Kidney tubule cell (primary cell): ENCODE measurements at regions not wholly inside any gene's neighbourhood (a gene's known extent, or its start where the extent isn't known, plus 50 kb on each side); places are given as distances from the start of the nearest gene placed in this dataset.
"Not testable (repeated sequence)": the region's sequence is repeated elsewhere in the genome, so short reads cannot be mapped to it uniquely, and the experiment has no call there.

ENCODE experiments used
- DNase-seq: peaks from one replicate; pipeline ENCODE4 v3.0.0-alpha.2; 2018; ENCODE audit warnings: low spot score

DNA sequence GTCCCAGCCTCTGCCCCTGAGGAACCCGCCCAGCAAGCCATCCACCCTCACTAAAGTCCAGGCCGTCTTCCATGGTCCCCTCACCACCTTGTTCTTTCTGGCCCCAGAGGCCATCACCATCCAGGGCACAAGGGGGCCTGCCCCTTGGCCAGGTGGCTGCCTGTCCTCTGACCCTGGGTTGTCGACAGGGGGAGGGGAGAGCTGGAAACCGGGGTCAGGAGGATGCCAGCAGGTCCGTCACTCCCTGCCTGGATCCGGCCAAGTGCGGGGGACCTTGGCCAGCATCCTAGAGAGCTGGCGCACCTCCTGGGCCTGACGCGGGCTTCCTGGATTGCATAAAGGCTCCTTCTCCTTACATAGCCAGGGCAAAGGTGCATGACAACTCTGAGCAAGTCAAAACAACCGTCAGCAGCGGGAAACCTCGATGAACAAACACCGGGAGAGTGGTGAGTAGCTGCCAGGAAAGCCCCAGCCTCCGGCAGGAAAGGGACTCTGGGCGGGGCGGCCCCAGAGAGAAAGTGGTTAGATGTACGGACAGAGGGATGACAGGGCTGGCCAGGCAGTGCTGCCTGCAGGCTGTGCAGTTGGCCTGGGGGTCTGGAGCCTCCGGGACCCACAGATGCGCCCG is 4461.2 kb upstream of the TPTE start:
- not testable (repeated sequence) for DNase-seq

DNA sequence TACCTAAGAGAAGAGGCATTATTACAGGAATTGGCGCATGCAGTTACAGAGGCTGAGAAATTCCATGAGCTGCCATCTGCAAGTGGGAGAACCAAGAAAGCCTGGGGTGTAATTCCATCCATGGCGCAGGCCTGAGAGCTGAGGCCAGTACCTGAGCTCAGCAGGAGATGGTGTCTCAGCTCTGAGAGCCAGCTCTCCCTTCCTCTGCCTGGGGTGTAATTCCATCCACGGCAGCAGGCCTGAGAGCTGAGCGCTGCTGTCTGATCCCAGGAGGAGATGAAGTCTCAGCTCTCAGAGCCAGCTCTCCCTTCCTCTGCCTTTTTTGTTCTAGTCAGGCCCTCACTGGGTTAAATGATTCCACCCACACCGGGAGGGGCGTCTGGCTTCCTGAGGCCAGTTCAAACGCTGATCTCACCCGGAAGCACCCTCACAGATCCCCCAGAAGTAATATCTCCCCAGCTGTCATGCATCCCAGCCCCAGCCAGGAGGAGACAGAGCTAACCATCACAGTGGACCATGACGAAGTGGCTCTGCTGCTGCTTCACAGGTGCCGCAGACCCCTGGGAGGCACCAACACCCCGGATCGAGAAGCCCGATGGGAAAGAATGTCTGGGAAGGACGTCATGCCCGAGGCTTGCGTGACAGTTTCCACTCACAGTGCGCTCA is 4454.9 kb upstream of the TPTE start:
- not testable (repeated sequence) for DNase-seq

DNA sequence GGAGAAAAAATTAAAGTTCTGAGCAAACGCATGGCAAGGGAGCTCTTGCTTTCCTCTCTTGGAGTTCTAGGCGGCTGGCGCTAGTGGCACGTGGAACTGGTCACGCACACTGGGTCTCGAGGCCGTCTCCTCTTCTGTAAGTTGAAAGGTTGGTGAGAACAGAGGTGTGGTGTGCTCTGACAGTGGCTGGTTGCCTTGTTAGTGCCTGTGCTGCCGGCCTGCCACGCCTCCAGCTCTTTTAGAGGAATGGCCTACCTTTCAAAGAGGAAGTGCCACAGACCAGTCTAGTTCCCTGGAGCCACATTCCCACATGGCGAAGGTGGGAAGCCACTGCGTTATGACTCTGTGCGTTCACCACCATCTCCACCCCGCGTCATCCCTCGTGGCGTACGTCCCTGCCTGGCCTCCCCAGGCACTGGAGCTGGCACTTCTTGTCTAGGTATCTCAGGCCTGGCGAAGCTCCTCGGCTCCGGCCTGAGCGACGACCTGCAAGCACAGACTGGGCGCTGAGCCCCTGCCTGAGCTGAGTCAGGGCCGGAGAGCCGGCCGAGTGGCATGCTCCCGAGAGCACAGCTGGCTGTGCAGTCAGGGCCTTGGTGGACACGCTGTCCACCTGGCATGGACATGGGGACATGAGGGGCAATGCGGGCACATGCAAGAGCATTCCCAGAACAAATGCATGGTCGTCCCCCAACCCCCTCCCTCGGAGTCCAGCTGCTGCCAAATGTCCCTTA is 4453.1 kb upstream of the TPTE start:
- not testable (repeated sequence) for DNase-seq

DNA sequence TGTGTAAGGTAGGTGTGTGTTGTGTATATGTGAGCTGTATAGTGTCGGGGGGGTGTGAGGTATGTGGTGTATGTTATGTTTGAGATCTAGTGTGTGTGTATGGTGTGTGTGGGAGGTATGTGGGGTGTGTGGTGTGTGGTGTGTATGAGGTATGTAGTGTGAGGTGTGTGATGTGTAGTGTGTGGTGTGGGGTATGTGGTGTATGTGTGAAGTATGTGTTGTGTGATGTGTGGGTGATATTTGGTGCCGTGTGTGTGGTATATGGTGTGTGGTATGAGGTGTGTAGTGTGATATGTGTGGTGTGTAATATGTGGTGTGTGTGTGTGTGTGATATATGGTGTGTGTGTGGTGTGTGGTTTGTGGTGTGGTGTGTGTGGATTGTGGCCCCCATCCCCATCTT is 4451.2 kb upstream of the TPTE start:
- not testable (repeated sequence) for DNase-seq

DNA sequence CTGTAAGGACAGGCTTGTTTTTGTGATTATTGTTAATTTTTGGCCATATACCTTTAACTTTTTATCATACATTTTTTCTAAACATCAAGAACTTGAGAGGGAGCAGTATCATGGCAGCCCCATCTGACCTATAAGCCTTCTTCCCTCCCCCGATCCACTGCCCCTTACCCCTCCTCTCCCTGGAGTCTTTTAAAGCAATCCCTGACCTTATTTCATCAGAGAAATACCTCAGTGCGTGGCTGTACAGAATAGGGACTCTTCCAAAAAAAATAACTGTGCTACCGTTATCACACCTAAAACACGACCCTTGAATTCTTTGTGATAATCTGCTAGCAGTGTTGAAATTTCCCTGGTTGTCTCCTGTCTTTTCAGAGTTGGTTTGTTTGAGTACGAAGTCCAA is 4448.7 kb upstream of the TPTE start:
- not testable (repeated sequence) for DNase-seq

GRCh38 chr21:6073993-6074705 is 4447.2 kb upstream of the TPTE start:
- not testable (repeated sequence) for DNase-seq

- DNase-seq: not testable (repeated sequence)
These were observed 4446.4 kb upstream of the TPTE start for GRCh38 chr21:6074935-6075334.

DNA sequence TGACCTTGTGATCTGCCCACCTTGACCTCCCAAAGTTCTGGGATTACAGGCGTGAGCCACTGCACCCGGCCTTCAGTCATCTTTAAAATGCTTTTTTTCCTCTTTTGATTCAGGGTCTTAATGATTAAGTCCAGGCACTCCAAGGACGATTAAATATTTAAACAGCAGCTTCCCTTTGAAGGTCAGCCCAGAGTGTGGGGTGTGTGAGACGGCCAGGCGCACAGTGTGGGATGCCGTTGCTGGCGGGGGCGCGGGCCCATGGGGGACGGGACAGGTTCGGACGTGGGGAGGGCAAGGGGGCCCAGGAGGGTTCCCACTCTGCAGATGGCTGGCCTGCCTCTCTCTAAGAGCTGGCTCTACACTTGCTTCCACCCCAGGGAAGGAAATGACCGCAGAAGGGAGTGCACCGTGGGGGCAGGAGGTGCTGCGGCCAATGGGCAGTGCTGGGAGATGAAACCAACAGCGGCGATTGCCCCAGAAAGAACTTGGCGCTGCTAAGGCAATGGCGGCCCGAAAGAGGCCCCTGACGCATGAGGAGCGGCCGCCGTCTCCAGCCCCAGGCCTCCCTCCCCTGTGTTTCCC is 4445.7 kb upstream of the TPTE start:
- DNase-seq: not testable (repeated sequence)

DNA sequence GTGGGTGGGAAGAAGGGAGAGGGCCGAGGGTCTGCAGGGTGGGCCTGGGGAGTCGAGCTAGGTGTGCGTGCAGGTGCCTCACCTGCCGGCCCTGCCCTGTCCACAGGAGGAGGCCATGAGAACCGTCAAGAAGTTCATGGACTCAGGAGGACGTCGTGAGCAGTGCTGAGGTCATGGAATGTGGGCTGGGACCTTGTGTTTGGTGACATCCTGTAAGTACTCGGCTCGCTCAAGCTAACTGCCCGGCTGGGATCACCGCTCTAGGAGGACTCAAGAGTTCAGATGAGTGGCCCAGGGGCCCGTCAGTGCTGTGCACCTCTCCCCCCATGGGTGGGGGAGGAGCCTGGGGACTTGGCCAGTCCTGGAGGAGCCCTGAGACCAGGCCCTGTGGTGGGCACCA is 4444.0 kb upstream of the TPTE start:
- DNase-seq: not testable (repeated sequence)

DNA sequence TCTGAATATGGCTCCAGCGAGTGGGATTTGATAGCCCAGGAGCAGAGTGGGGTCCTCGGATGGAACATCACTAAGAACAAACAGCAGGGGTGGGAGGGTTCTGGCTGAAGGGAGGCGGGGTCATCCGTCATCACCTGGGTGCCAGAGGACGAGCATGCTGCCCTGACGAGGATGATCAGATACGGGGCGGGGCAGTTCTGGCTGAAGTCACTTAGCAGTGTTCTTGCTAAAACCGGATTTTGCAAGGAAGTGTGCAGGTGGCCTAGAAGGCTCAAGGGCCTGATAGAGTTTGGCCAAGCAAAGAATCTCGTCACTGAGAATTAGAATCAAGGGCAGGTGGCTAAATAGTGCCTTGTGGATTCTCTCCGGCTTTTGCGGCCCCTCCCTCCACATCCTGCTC is 4442.5 kb upstream of the TPTE start:
- DNase-seq: not testable (repeated sequence)

DNA sequence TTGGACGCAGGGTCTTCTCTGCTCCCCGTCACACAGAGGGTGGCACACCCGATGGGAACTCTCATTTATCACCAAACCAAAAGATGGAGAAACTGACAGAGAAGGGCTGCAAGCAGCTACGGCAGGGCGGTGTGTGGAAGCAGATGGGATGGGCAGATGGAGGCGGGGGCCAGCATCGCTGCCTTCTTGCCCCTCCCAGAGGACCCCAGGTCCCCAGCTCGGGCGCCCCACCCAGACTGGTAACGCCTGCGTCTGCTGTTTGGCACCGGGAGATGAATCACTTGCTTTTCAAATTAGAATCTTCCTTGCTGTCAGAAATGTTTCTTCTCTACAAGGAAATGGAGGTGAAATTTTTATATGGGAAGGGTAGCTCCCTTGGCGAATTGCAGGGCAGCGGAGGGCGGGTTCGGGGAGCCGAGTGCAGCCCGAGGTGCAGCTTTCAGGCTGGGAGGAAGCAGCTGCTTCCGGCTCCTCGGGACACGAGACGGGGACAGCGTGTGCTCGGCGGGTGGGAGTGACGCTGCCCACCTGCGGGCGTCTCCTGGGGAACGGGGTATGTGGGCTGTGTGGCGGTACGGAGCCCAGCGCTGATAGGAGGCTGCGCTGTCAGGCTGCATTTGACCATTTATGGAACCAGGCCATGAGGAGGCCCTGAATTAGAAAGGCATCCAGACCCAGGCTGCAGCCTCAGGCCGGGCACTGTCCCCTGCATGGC is 4440.3 kb upstream of the TPTE start:
- DNase-seq: not testable (repeated sequence)

DNA sequence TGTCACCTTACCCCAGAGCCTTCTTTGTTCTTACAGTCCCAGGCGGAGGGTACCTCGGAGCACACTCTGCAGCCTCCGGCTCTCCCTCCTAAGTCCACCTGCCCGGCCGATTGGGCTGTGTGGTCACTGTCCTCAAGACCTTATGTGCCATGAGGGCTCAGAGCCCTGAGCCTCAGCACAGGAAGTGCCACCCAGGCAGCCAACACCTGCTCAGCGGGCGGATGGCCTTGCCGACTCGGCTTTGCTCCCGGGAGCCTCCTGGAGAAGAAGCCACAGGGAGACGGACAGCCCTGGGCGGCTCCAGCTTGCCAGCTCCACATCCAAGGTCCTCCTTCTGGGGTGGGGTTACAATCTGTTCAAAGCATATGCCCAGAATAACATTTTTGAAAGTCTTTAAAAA is 4439.2 kb upstream of the TPTE start:
- not testable (repeated sequence) for DNase-seq

GRCh38 chr21:6083574-6084120 is 4437.7 kb upstream of the TPTE start:
- DNase-seq: not testable (repeated sequence)

DNA sequence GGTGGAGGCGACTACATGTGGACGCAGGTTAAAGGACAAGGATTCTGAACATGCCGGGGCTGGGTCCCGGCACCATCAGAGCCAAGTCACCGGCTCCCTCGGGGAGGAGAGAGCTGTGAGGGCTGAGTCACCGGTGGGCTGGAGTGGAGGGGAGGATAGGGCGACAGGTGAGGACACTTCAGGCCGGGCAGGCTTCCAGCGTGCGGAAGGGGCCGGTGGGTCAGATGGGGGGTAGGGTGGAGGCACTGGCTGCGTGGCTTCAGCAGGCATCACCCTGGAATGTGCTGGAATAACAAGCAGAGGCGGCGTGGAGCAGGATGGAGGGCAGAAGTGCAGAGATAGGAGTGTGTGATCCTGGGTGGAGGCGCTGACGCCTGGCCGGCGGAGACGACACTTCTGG is 4435.3 kb upstream of the TPTE start:
- not testable (repeated sequence) for DNase-seq

DNA sequence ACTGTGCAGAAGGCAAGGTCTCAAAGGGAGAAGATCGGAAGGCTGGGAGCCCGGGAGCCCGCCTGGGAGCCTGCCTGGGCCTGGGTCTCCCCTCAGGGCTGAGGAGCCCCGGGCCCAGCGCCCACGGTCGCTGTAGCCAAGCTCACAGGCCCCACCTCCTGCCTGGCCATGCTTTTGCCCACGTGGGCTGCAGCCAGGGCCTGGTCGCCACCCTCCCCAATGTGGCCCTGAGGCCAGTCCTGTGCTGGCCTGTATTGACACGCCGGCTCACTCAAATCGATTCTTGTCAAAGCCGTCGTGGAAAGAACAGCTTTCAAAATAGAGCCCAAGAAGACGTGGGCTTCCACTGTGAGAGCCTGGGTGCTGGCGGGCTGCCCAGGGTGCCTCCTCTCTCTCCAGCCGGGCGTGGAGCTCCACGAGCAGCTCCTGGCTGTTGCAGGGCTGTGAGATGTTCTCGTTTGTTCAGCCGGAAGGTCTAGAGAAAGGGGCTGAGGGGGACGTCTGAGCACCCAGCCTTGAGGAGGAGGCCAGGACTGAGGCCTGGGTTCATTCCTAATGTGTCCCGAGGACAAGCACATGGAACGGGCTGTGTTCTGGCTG is 4433.7 kb upstream of the TPTE start:
- DNase-seq: not testable (repeated sequence)

GRCh38 chr21:6090286-6090908 is 4431.0 kb upstream of the TPTE start:
- not testable (repeated sequence) for DNase-seq

- DNase-seq: not testable (repeated sequence)
These were observed 4429.9 kb upstream of the TPTE start for GRCh38 chr21:6091335-6092027.

GRCh38 chr21:6092401-6092800 is 4429.0 kb upstream of the TPTE start:
- not testable (repeated sequence) for DNase-seq

- DNase-seq: not testable (repeated sequence)
These were observed 4428.0 kb upstream of the TPTE start for GRCh38 chr21:6093419-6093818.
